ENCODE measurements at regions not wholly inside any gene's neighbourhood (a gene's known extent, or its start where the extent isn't known, plus 50 kb on each side); places are given as distances from the start of the nearest gene placed in this dataset.
"Not testable (repeated sequence)": the region's sequence is repeated elsewhere in the genome, so short reads cannot be mapped to it uniquely, and the experiment has no call there.

DNA sequence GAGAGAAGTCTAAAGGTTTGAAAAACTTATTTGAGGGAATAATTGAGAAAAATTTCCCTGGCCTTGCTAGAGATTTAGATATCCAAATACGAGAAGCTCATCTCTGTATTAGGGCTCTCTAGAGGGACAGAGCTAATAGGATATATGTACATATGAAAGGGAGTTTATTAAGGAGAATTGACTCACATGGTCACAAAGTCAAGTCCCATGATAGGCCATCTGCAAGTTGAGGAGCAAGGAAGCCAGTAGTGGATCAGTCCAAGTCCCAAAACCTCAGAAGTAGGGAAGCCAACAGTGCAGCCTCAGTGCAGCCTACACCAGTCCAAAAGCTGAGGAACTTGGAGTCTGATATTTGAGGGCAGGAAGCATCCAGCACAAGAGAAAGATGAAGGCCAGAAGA is 126.7 kb downstream of the PJA2 start:
- DNase-seq (ENCODE audit: low read depth); H3K4me3 ChIP-seq (ENCODE audit: low read depth, low read length): not testable (repeated sequence)

DNA sequence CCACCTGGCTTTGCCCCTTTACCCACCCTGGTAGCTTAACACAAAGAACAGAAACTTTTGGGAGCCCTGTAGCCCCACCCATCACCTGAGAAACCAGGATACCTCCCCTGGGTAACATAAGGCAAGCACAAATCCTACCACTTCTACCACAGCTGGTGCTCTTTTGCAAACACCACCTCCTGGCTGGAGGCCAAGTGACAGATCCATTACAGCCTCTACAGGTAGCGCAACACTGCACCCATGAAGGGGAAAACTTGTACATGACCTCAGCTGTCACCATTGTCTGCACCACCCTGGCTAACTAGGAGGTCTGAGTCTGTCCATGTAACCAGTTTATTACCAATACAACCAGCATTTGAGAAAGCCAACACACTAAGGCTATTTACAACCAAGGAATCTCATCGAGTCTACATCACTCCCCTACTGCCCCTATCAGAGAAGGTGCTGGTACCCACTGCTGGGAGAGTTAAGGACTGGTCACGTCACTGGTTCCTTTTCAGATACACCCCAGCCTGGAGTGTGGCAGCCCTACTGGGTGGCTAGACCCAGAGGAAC is 128.6 kb downstream of the PJA2 start:
- TF ChIP-seq, protein P1, sequence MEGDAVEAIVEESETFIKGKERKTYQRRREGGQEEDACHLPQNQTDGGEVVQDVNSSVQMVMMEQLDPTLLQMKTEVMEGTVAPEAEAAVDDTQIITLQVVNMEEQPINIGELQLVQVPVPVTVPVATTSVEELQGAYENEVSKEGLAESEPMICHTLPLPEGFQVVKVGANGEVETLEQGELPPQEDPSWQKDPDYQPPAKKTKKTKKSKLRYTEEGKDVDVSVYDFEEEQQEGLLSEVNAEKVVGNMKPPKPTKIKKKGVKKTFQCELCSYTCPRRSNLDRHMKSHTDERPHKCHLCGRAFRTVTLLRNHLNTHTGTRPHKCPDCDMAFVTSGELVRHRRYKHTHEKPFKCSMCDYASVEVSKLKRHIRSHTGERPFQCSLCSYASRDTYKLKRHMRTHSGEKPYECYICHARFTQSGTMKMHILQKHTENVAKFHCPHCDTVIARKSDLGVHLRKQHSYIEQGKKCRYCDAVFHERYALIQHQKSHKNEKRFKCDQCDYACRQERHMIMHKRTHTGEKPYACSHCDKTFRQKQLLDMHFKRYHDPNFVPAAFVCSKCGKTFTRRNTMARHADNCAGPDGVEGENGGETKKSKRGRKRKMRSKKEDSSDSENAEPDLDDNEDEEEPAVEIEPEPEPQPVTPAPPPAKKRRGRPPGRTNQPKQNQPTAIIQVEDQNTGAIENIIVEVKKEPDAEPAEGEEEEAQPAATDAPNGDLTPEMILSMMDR (IDR thresholded peaks at IDR 0.05; ENCODE audit: insufficient read depth, low read depth, low read length, missing control alignments) = no peak
- DNase-seq (ENCODE audit: low read depth) = no peak
- H3K4me3 ChIP-seq (ENCODE audit: low read depth, low read length) = no peak overlapping the region

DNA sequence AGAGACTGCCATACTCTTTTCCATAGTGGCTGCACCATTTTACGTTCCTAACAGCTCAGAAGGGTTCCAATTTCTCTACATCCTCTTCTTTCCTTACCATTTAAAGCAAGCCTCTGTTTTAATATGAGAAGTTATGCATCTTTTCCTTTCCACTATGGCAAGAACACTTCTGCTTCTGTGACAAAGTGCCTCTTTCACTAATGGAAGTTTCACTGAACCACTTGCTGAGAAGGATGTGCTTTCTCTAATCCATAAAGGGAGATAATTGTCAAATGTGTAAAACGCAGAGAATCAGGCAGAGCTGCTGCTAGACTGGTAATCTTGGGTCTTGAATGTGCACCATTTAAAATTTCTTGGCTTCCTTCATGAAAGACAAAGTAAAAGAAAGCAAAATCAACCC is 131.6 kb downstream of the PJA2 start:
- TF ChIP-seq, protein P1 (IDR thresholded peaks at IDR 0.05; ENCODE audit: insufficient read depth, low read depth, low read length, missing control alignments) = no peak
- H3K4me3 ChIP-seq (ENCODE audit: low read depth, low read length) = no peak overlapping the region
- no peak for DNase-seq (ENCODE audit: low read depth)

DNA sequence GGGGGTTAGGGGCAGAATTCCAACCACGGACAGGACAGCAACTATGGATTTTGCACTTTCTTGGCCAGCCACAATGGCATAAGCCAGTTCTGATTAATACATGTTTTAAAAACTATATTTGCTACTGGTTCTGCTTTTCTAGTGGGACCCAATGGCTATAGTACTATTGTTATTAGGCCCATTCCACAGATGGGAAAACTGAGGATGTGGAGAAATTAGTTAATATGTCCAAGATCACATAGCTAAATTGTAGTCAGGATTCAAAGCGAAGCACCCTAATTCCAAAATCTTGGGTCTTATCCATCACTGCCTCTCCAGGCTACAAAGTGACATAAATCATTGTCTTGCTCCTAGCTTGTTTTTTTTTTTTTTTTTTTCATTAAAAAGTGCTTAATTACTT is 133.9 kb downstream of the PJA2 start:
- no peak for DNase-seq (ENCODE audit: low read depth)
- H3K4me3 ChIP-seq (ENCODE audit: low read depth, low read length) = no peak overlapping the region
- TF ChIP-seq, protein P1 (IDR thresholded peaks at IDR 0.05; ENCODE audit: insufficient read depth, low read depth, low read length, missing control alignments) = no peak

DNA sequence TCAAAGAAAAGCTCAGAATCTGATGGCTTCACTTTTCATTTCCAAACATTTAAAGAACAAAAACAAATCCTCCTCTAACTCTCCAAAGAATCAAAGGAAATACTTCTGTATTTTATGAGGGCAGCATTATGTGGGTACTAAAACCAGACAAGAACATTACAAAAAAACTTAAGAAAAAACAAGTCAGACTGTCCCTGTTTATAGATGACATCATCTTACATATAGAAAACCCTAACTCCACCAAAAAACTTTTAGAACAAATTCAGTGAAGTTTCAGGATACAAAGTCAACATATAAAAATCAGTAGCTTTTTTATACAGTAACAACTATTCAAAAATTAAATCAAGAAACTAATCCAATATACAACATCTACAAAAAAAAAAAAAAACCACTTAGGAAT is 136.2 kb downstream of the PJA2 start:
- TF ChIP-seq, protein P1 (IDR thresholded peaks at IDR 0.05; ENCODE audit: insufficient read depth, low read depth, low read length, missing control alignments) = no peak
- H3K4me3 ChIP-seq (ENCODE audit: low read depth, low read length) = no peak overlapping the region
- no peak for DNase-seq (ENCODE audit: low read depth)

DNA sequence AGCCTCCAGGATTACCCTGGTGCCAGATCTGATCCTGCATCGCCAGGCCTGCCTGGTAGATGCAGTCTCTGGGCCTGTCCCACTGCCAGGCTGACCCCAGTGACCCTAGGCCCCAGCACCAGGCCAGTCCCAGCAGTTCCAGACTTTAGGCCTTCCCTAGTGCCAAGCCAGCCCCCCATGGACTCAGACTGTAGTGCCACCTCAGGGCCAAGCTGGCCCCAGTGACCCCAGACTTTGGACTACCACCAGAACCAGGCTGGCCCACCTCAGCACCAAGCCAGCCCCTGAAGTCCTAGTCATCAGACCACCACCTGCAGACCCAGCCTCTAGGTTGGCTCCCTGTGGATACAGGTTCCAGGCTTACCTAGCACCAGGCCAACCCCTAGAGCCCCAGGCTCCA is 142.5 kb downstream of the PJA2 start:
- no peak overlapping the region for H3K4me3 ChIP-seq (ENCODE audit: low read depth, low read length)
- TF ChIP-seq, protein P1 (IDR thresholded peaks at IDR 0.05; ENCODE audit: insufficient read depth, low read depth, low read length, missing control alignments) = no peak
- no peak for DNase-seq (ENCODE audit: low read depth)

DNA sequence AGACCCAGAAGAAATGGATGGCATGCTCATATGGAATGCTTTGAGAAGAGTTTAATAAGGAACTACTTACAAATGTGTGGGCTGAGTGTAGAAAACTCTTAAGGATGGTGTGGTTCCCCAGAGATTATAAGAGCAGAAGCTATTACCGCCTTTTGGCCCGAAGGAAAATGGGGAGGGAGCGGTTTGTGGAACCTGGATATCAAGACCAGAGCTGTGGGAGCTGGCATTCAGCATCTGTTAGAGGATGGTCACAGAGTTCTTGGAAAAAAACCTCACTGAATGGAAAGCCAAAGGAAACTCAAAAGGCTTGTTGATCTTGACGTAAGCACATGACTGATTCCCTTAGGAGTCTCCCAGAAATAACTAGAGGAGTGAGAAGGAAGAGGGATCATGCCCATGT is 151.0 kb downstream of the PJA2 start:
- DNase-seq (ENCODE audit: low read depth) = no peak
- TF ChIP-seq, protein P1 (IDR thresholded peaks at IDR 0.05; ENCODE audit: insufficient read depth, low read depth, low read length, missing control alignments) = no peak
- H3K4me3 ChIP-seq (ENCODE audit: low read depth, low read length) = no peak overlapping the region

Data from GM12865 (cell line).